EL (cell line): ENCODE measurements at regions not wholly inside any gene's neighbourhood (a gene's known extent, or its start where the extent isn't known, plus 50 kb on each side); places are given as distances from the start of the nearest gene placed in this dataset.
"Not testable (repeated sequence)": the region's sequence is repeated elsewhere in the genome, so short reads cannot be mapped to it uniquely, and the experiment has no call there.

Experiments
- DNase-seq: peaks from one replicate; pipeline ENCODE4 v3.0.0-alpha.2; 2016

DNA sequence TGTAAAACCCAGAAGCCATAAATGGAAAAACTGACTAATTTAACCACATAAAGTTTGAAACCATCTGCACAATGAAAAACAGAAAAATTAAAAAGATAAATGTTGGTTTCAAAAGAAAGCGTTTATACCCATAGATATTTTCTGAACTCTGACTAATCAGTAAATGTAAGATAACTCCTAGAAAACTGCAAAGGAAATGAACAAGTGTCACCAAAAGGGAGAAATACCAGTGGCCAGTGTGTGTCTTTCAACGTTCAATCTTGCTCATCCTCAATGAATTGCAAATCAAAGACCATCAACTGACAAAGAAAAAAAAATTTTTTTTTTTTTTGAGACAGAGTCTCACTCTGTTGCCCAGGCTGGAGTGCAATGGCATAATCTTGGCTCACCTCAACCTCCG lies 180.1 kb downstream of the SYK start:
- DNase-seq = no peak

DNA sequence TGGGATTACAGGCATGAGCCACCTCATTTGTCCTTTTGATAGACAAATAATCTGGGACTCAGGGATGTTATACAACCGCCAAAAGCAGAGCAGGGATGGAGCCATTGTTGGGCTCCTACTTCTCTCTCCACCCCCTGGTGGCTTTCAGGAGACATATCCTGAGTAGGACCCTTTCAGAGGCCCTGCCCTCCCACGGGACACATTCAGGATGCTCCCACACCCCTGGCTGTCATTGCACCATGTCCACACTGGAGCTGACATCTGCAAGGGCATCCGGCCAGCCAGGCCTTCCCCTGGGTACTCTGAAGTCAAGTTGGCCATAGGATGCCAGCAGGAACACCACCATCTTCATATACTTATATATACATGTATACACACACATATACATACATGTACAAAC lies 181.8 kb downstream of the SYK start:
- no peak for DNase-seq

DNA sequence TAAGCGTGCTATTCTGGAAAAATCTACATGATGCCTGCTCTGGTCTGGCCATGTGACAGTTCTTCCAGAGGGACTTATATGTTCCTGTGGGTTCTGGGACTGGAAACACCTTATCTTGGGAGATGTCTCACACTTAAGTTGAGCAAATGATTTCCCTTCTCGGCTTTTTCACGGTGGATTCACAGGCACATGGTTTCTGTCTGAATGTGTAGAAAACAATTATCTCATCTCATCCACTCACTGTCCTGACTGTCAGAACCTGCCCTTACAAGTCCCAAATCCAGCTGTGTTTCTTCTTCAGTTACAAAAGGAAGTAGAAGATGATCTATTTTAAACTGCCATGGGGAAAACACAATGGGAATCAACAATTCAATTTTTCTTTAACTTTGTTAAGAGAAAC lies 184.0 kb downstream of the SYK start:
- no peak for DNase-seq

DNA sequence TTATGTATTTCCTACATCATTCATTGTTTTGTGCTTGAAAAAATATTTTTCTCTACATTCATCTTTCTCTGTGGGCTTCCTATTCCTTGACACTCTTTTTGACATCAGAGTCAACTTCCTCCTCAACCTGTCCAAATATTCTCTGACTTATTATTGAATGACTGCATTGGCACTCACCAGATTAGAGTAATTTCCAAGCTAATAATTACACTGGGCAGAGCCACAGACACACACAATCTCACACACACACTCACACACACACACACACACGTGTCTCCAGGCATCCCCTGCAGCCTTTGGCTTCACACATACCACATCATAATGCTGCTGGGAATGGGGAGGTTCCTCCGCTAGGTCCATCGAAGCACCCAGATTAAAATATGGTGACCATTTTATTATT lies 184.5 kb downstream of the SYK start:
- DNase-seq = no peak

DNA sequence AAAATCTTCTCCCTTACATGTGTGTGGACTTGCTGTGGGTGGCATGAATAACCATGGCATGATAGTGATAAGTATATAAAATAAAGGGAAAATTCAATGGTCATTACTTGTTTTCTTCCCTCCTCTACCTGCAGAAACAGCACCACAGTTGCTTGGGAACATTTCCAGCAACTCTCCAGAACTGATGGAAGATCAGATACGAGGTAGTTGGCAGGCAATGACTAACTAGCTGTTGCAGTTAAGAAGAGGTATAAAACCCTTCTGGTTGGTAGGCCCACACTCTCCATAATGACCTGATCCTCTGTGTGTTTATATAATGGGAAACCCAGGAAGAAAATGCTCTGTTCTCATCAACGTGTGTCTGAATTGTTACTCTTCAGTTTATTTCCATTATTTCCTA lies 185.9 kb downstream of the SYK start:
- DNase-seq = no peak

DNA sequence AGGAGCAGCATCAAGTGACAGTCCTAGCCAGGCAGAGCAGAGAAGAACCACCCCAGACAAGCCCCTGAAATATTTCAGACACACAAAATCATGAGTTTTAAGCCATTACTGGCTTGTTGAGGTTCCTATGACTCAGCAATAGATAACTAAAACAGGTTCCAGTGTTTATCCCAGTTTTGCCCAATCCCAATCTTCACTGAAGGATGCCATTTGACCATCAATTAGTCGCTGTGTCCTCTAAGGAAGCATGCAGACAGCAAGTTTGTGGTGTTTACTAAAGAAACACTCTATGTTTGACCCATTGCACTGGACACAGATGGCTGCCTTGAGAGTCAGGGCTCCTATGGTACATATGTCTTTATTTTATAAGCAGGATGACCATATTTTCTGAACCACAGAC lies 186.7 kb downstream of the SYK start:
- DNase-seq = no peak

DNA sequence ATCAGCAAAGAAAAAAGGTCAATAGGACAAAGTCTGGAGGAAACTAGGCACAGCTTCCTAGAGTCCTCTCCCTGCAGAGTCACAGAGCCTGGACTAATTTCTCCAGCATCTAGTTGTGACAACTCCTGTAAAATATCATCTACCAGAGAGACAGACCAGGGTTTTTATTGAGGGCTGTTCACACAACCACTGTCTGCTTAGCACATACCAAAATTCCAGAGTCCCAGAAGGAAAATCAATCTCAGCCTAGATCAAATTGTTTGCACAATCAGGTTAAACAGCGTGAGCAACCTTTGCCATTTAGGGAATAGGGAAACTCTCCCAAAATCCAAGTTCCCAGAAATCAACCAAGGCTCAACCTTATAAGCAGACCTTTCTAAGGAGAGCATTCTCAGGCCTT lies 190.3 kb downstream of the SYK start:
- DNase-seq = peak; percentile 55

DNA sequence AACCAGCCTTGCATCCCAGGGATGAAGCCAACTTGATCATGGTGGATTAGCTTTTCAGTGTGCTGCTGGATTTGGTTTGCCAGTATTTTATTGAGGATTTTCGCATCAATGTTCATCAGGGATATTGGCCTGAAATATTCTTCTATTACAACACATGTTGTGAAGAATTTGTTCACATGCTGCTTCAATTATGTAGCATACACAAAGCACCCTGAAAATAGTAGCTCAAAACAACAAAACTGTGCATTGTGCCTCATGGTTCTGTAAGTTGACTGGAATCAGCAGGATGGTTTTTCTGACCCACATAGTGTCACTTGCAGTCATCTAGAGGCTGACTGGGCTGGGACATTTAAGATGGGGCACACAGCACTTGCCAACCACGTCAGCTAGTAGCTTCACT lies 193.9 kb downstream of the SYK start:
- DNase-seq = no peak

DNA sequence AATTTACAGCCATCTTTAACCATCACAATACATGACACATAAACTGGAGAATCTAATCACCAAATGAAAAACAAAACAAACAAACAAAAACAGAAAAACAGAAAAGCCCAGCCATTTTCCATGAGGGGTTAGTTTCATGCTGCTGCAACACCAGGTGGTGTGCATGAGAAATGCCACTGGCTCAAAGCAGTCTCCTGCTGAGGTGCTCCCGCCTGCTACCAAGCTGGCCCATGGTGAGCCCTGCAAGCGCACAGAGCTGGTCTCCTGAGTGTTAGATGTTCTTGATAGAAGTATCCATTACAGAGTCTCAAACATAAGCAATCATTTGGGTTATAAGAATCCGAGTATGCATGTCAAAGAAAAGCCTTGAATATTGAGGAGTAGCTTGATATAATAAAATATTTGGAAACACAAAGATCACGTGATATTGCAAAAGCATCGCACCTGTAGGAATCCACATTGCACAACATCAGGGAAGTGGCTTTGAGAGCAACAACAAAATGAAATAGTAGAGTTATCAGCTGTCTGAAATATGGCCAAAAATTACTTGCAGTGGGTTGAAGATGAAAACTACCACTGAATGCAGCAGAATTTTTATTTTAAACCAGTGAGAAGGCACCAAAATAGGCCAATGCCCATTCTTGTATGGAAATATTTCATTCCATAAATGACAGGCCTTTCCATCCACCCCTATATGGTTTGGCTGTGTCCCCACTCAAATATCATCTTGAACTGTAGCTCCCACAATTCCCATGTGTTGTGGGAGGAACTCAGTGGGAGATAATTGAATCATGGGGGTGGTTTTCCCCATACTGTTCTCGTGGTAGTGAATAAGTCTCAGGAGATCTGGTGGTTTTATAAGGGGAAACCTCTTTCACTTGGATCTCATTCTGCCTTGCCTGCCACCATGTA lies 194.8 kb downstream of the SYK start:
- DNase-seq = no peak

DNA sequence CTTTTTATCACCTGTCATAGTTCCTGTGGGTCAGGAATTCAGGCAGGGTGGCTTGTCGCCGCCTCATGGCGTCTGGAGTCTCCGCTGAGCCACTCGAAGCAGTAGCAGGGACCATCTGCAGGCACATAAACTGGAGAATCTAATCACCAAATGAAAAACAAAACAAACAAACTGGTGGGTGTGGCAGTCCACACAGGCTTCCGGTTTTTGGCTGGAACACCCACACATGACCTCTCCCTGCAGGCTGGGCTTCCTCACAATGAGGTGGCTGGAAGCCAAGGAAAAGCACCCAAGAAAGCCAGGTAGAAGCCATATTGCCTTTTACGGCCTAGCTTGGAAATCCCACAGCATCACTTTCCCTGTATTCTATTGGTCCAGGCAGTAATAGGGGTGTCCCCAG lies 197.0 kb downstream of the SYK start:
- no peak for DNase-seq

DNA sequence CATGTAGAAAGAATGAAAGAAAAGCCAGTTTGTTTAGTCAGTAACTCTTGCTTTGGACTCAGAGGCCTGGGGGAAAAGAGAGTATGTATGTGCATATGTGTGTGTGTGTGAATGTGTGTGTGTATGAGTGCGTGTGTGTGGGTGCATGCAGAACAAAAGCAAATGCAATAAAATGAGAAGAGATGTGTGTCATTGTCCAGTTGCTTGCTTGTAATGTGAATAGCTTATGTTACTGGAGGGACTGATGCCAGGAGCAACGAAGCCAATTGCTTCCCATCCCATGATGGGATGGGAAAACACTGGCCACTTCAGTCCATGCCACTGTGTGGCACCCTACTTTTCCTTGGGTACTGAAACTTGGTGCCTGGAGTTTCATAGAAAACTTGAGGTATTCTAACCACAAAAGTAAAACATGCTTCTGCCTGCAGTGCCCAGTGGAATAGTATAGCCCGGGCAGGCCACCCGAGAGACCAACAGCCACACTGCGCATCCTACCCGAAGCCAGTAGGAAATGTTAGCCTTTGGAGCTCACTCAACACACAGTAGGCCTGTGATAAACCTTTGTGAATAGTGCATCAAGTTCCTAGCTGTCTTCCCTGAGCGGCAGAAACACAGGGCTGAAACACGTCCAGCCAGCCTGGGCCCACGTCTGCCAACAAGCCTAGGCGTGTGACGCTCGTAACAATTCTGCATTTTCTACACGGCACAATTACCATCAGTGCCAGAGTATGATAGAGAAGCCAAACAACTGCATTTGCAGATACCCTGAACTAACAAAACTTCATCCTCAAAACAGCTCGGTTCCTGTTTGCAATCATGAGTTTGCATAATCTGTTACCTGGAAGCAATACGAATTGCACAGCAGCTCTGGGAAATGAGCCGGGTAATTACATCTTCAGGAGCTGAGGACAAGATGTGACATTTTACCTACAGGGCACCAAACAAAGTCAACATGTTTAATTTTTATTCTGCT lies 198.1 kb downstream of the SYK start:
- no peak for DNase-seq

DNA sequence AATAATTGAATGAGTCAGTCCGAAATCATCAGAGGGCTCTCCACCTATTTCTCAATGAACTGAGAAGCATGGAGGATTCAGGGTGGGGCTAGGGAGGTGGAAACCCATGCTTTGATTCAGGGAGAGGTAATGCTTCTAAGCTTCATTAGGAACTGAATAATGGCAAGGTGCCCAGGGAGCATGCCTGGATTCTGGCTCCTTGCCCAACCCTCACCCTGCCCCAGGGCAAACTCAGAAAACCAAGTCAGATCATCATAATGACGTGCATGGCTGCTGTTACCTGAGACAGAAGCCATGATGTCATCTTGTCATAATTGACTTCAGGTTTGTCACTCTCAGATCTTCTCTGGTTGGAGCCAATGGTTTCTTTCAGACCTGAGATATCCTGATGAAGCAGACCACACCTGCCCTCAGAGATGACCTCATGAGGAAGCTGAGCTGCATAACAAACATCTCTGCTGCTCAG lies 199.6 kb downstream of the SYK start:
- DNase-seq = peak; percentile 79

DNA sequence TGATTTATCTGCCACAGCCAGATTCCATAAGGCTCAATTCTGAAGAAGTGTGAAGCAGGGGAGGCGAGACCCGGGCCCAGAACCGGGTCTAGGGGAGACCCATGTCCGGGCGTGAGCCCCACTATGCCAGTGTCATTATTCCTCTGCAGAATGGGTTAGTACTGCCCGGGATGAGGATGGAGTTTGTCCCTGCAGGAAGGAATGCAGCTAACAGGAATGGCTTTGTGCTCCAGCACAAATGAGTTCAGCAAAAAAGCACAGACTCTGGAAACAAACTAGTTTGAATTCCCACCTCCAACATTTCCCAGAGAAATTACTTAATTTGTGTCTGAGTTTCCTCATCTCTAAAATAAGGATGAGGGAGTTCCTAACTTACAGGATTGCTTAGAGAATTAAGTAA lies 202.9 kb downstream of the SYK start:
- no peak for DNase-seq

DNA sequence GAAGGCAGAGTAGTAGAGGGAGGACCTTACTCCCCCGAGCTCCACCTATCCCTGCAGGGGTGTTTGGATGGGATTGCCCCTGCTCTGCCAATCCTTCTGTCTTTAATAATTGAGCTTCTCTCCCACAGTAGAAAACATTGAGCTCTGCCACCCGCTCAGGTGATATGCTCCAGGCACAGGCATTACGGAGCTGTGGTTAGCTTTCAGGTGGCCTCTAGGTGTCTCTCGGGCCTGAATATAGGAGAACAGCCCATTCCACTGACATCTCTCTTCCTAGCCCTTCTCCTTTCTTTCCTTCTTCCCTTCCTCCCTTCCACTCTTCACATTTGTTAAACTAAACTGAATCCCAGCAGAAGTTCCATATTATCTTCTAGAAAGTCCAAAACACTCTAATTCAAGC lies 203.4 kb downstream of the SYK start:
- no peak for DNase-seq

DNA sequence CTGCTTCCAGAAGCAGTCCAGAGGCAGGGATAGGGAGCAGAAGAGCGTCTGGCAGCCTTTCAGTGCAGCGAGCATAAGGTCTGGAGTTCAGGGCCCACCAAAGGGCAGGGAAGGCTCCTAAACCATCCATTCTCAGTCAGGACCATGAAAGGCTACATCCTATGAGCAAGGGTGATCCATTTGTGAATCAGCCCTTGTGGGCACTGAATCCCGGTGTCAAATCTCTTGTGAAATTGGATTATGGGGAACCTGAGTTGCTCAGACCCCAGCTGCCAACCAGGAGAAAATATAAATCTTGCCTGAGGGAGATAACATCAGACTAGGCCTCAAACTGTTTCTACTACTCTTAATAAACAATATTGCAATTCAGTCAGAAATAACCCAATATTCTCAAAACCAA lies 204.4 kb downstream of the SYK start:
- no peak for DNase-seq

DNA sequence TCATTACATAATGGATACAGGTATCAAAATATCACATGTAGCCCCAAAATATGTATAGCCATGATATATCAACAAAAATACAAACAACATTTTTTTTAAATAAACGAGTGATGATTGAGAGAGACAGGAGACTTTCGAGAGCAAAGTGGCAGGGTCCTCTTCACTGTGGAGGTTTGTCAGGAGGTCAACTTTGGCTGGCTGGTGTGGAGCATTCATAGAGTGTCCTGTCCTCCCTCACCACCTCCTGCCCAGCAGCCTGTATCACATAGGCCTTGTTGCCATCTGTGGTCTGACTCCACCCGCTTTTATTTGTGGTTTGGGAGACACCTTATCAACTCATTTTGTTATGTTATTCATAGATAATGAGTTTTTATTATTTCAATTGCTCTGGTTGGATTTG lies 206.9 kb downstream of the SYK start:
- DNase-seq = no peak

DNA sequence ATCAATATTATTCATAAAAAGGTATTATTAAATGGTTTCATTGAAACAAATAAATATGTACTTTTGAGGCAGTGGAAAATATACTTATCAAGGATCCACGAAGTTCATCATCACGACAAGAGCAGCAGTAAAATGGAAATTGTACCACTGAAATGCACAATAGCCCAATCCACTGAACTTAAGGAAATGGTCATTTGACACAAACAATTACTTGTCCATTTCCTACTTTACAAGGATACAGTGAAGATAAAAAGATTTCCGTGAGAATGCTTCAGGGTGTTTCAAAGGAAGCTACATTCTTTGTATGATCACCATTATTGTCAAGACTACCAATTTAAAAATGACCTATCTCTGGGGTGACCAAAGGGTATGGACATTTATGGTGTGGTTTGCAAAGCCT lies 210.3 kb downstream of the SYK start:
- DNase-seq = no peak

DNA sequence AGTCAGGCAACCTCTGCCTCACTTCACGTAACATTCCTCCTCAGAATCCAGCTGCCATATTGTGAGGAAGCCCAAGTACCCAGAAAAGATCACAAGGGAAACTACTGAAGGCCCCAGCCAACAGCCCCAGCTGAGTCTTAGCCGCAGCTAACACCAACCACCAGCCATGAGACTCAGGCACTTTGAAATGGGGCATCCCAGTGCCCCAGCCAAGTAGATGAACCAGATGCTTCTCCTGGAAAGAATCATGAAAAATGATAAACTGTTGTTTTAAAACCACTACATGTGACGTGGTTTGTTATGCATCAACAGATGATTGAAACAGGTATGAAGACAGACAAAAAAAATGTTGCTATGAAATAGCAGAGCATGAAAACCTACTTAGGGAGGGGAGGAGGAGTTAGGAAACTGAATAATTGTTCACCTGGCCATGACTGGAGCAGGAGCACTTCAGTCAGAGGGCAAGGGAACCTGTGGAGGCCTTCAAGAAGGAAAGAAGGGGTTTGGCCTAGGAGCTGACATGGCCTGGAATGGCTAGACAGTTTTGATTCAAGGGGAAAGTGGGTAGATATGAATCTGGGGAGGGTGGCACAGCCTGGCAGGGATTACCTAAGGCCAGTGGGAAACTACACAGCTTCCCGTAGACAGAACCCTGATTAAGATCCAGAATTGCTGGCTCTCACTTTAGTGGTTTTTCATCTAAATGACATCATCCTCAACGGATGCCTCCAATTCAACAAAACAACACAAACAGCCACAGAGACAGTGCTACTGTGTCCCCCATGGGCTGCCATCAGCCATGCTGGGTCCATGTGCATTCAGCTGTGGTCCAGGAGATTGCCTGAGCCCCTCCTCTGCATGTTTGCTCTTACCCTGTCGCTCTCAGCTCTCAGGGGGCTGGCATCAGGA lies 211.6 kb downstream of the SYK start:
- no peak for DNase-seq

DNA sequence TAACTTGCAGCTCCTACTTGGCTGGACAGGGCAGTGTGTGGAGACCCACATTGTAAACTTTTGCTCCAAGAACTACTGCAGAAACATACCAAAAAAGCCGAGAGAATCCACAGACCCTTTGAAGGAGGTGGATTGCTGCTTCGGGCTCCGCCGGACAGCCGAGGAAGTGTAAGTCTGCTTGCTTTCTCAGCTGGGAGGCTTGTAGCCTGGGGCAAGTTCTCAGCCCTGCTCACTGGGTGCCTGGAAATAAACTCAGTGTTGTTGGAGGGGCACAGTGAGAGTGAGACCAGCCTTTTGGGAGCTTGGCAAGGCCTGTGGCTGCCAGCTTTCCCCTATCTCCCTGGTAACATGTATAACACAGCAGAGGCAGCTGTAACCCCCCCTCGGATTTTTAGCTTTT lies 215.6 kb downstream of the SYK start:
- no peak for DNase-seq

DNA sequence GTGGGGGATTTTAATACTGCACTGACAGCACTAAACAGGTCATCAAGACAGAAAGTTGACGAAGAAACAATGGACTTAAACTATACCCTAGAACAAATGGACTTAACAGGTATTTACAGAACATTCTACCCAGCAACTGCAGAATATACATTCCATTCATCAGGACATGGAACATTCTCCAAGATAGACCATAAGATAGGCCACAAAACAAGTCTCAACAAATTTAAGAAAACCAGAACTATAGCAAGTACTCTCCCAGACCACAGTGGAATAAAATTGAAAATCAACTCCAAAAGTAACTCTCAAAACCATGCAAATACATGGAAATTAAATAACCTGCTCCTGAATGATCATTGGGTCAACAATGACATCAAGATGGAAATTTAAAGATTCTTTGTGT lies 218.3 kb downstream of the SYK start:
- not testable (repeated sequence) for DNase-seq

DNA sequence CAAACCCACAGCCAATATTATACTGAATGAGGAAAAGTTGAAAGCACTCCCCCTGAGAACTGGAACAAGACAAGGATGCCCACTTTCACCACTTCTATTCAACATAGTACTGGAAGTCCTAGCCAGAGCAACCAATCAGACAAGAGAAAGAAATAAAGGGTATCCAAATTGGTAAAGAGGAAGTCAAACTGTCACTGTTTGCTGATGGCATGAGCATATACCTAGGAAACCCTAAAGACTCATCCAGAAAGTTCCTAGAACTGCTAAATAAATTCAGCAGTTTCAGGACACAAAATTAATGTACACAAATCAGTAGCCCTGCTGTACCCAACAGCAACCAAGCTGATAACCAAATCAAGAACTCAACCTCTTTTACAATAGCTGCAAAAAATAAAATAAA lies 220.0 kb downstream of the SYK start:
- not testable (repeated sequence) for DNase-seq

DNA sequence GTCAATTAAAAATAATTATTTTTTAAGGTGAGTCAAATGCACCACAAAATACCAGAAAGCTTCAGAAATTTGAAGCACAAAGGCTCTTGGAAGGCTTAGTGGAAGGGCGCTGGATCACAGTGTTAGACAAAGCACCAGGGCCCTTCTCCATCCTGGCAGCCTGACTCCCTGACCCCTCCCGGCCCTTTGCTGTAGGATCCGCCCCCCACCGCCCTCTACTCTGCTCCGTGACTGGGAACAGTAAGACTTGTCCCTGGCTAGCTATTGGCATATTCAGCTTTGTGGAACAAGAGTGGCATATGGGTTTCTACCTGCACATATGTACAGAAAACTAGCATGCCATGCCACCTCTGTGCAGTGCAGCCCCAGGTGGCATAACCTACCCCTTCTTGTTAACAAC lies 222.1 kb downstream of the SYK start:
- DNase-seq = no peak

DNA sequence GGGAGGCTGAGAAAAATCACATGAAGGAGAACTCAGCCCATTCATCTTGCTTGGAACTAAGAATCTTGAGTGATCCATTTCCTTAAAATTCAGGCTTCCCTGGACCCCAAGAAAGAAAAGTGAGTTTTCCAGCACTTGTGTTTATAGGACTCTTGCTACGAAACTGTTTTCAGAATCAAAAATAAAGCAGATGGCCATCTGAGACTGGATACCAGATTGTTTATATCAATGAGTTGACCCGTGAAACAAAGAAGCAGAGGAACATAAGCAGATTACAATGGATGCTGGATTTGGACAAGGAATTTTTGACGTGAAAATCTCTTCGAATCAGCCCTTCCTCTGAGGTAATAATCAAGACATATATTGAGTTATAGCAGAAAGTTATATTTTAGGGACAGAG lies 223.2 kb downstream of the SYK start:
- no peak for DNase-seq
